Keratinocyte (primary cell): ENCODE measurements at regions not wholly inside any gene's neighbourhood (a gene's known extent, or its start where the extent isn't known, plus 50 kb on each side); places are given as distances from the start of the nearest gene placed in this dataset.

ENCODE experiments used
- DNase-seq: peaks from one replicate; pipeline ENCODE4 v3.0.0-alpha.2; 2011; ENCODE audit warnings: low read depth, missing footprints, low spot score
- FAIRE-seq: peaks from 2 replicates; lab custom pipeline; 2011; peaks lifted over from hg19 to GRCh38; lab: Jason Lieb, UNC
- H2AFZ ChIP-seq: 2 replicates; pipeline ENCODE4 v1.6.0; 2012; ENCODE audit warnings: low read length, control low read depth, inconsistent platforms; ENCODE audit not compliant: control insufficient read depth
- H3K27ac ChIP-seq: 2 replicates; pipeline ENCODE4 v1.5.1; 2011; ENCODE audit warnings: low read length; ENCODE audit not compliant: control insufficient read depth, insufficient read depth
- H3K27me3 ChIP-seq: 3 replicates; pipeline ENCODE4 v1.6.0; 2011; ENCODE audit warnings: low read length; ENCODE audit not compliant: control insufficient read depth, insufficient read depth; ENCODE audit errors: extremely low read depth
- H3K36me3 ChIP-seq, 2 experiments: 2 replicates in 1 of 2; 3 replicates in 1 of 2; pipeline ENCODE4 v1.5.1; 2011; ENCODE audit warnings: low read length in 2 of 2, mild to moderate bottlenecking in 1 of 2; ENCODE audit not compliant: control insufficient read depth in 2 of 2, insufficient read depth in 2 of 2; ENCODE audit errors: extremely low read depth in 1 of 2
- H3K4me1 ChIP-seq: 3 replicates; pipeline ENCODE4 v1.5.1; 2011; ENCODE audit warnings: low read length; ENCODE audit not compliant: control insufficient read depth, insufficient read depth; ENCODE audit errors: extremely low read depth
- H3K4me2 ChIP-seq: 3 replicates; pipeline ENCODE4 v1.6.0; 2011; ENCODE audit warnings: low read depth, low read length; ENCODE audit not compliant: control insufficient read depth, insufficient read depth; ENCODE audit errors: extremely low read depth
- H3K4me3 ChIP-seq, 3 experiments: fragments of 200-600 bp in 1 of 3; sonication (generic) in 1 of 3; 2 replicates in 2 of 3; 3 replicates in 1 of 3; pipeline ENCODE4 v1.5.1; 2011 to 2016; ENCODE audit warnings: low read length in 3 of 3, mild to moderate bottlenecking in 3 of 3, control low read depth in 2 of 3, inconsistent platforms in 1 of 3, low read depth in 1 of 3, mixed read lengths in 1 of 3, mixed run types in 1 of 3, moderate library complexity in 1 of 3; ENCODE audit not compliant: control insufficient read depth in 2 of 3, insufficient read depth in 2 of 3; ENCODE audit errors: extremely low read depth in 1 of 3
- H3K79me2 ChIP-seq: 2 replicates; pipeline ENCODE4 v1.6.0; 2012; ENCODE audit warnings: low read length; ENCODE audit not compliant: control insufficient read depth, insufficient read depth
- H3K9ac ChIP-seq: 3 replicates; pipeline ENCODE4 v1.6.0; 2011; ENCODE audit warnings: low read length; ENCODE audit not compliant: control insufficient read depth, insufficient read depth; ENCODE audit errors: extremely low read depth
- H3K9me1 ChIP-seq: 3 replicates; pipeline ENCODE4 v1.6.0; 2011; ENCODE audit warnings: low read length; ENCODE audit not compliant: control insufficient read depth, insufficient read depth; ENCODE audit errors: extremely low read depth
- H3K9me3 ChIP-seq: 2 replicates; pipeline ENCODE4 v1.5.1; 2012; ENCODE audit warnings: low read depth, low read length; ENCODE audit not compliant: control insufficient read depth
- H4K20me1 ChIP-seq: 3 replicates; pipeline ENCODE4 v1.6.0; 2011; ENCODE audit warnings: low read length; ENCODE audit not compliant: control insufficient read depth, insufficient read depth; ENCODE audit errors: extremely low read depth
- CTCF ChIP-seq, 3 experiments: IDR thresholded peaks in 1 of 3; conservative IDR thresholded peaks in 1 of 3; optimal IDR thresholded peaks in 1 of 3; 2 replicates in 2 of 3; 3 replicates in 1 of 3; pipeline versions ENCODE3 to v1.5.1; 2011; ENCODE audit warnings: low read length in 3 of 3, mild to moderate bottlenecking in 3 of 3, moderate library complexity in 2 of 3, control low read depth in 1 of 3, inconsistent platforms in 1 of 3; ENCODE audit not compliant: insufficient read depth in 2 of 3; ENCODE audit errors: extremely low read depth in 1 of 3
- EZH2 ChIP-seq: IDR thresholded peaks from one replicate; pipeline ENCODE4 v1.6.1; 2012; ENCODE audit warnings: inconsistent platforms, mild to moderate bottlenecking, low read length, moderate library complexity
- dilution Hi-C: fragments of 300-500 bp; cut with MboI; formaldehyde crosslinking; loops from one replicate; pipeline ENCODE4 v1.7.0; 2020; ENCODE audit warnings: low sequenced_read_pairs; ENCODE audit not compliant: extremely low pct_ligation_motif_present

GRCh38 chr1:56123826-56124225 lies 455.5 kb downstream of the PLPP3 start:
- H3K27me3 ChIP-seq: no peaks in the 10 kb centered on the region
- H3K4me2 ChIP-seq: no peak overlapping the region
- no peaks in the 10 kb centered on the region for H3K36me3 ChIP-seq
- no peaks in the 10 kb centered on the region for H3K9me1 ChIP-seq
- no peak for FAIRE-seq
- H3K4me1 ChIP-seq: no peaks in the 10 kb centered on the region
- no peaks in the 10 kb centered on the region for H3K9me3 ChIP-seq
- no peak overlapping the region for H2AFZ ChIP-seq
- no peak for TF ChIP-seq CTCF (optimal IDR thresholded peaks at IDR 0.05 in 1 of 3, IDR thresholded peaks at IDR 0.05 in 1 of 3, conservative IDR thresholded peaks at IDR 0.05 in 1 of 3; ENCODE audit: extremely low read depth in 1 of 3, insufficient read depth in 2 of 3, low read length in 3 of 3)
- no peak for TF ChIP-seq EZH2
- H3K9ac ChIP-seq: no peak overlapping the region
- no peak for DNase-seq
- no peak overlapping the region for H3K4me3 ChIP-seq
- H4K20me1 ChIP-seq: no peaks in the 10 kb centered on the region
- dilution Hi-C loops: no loop called here
- H3K79me2 ChIP-seq: no peaks in the 10 kb centered on the region
- H3K27ac ChIP-seq: no peak overlapping the region

GRCh38 chr1:56123421-56123820 lies 455.9 kb downstream of the PLPP3 start:
- TF ChIP-seq CTCF (optimal IDR thresholded peaks at IDR 0.05 in 1 of 3, IDR thresholded peaks at IDR 0.05 in 1 of 3, conservative IDR thresholded peaks at IDR 0.05 in 1 of 3; ENCODE audit: extremely low read depth in 1 of 3, insufficient read depth in 2 of 3, low read length in 3 of 3): no peak
- TF ChIP-seq EZH2: no peak
- no peaks in the 10 kb centered on the region for H3K79me2 ChIP-seq
- no peak overlapping the region for H3K27ac ChIP-seq
- no peak overlapping the region for H3K9ac ChIP-seq
- H4K20me1 ChIP-seq: no peaks in the 10 kb centered on the region
- no peaks in the 10 kb centered on the region for H3K4me1 ChIP-seq
- FAIRE-seq (no peak), DNase-seq (no peak)
- H3K4me3 ChIP-seq: no peak overlapping the region
- no peak overlapping the region for H2AFZ ChIP-seq
- no peak overlapping the region for H3K4me2 ChIP-seq
- dilution Hi-C loops: no loop called here
- no peaks in the 10 kb centered on the region for H3K36me3 ChIP-seq
- no peaks in the 10 kb centered on the region for H3K27me3 ChIP-seq
- no peaks in the 10 kb centered on the region for H3K9me3 ChIP-seq
- H3K9me1 ChIP-seq: no peaks in the 10 kb centered on the region
